Left ventricle myocardium inferior (tissue), 1 donor: ENCODE measurements at regions not wholly inside any gene's neighbourhood (a gene's known extent, or its start where the extent isn't known, plus 50 kb on each side); places are given as distances from the start of the nearest gene placed in this dataset.

Experiments used
- DNase-seq: peaks from one replicate; pipeline ENCODE4 v3.0.0-alpha.2; 2020
- H3K27ac ChIP-seq: fragments of 200-600 bp; replicated peaks from 2 replicates; pipeline ENCODE4 v1.8.0; 2021
- H3K27me3 ChIP-seq: fragments of 200-600 bp; 2 replicates; pipeline ENCODE4 v1.8.0; 2021; ENCODE audit warnings: low read depth
- H3K36me3 ChIP-seq: fragments of 200-600 bp; 2 replicates; pipeline ENCODE4 v1.8.0; 2021
- H3K4me1 ChIP-seq: fragments of 200-600 bp; 2 replicates; pipeline ENCODE4 v1.8.0; 2021
- H3K4me3 ChIP-seq: fragments of 200-600 bp; 2 replicates; pipeline ENCODE4 v1.8.0; 2021; ENCODE audit warnings: mild to moderate bottlenecking, moderate library complexity
- H3K9me3 ChIP-seq: fragments of 200-600 bp; replicated peaks from 2 replicates; pipeline ENCODE4 v1.8.0; 2021
- intact Hi-C: fragments of 100-400 bp; cut with micrococcal nuclease; formaldehyde crosslinking; loops from one replicate; pipeline ENCODE4 v1.11.0; 2022
- TF ChIP-seq, protein P1 (sequence below): fragments of 200-600 bp; IDR thresholded peaks from 2 replicates; pipeline ENCODE4 v1.8.0; 2021; ENCODE audit warnings: antibody characterized with exemption, mild to moderate bottlenecking, borderline replicate concordance
- donor health status: DM: no; HTN: yes; CAD: no; lungs with severe emphysema.

DNA sequence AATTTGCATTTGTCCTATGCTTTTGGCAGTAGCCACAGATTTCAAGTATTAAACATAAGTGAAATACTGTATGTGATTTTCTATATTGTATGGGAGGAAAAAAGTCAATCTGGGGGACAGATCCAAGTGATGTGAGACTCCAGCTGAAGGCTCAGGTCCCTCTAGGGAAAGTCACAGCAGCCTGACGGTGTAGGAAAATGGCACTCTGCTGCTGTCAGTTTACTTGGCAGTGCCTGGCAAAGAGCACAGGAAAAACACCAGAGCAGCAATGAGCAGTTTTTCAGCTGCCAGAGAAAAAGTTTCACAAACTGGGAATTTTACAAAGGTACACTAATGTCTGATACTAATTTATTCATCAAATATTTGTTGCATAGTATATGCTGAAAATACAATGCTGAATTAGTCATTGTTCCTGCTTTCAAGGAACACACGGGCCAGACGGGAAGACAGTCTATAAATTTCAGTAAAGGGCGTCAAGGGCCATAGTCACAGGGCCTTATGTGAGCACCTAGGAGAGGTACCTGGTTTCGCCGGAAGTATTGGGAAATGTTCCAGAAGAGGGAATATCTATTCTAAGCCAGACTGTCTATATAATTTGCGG lies 66.2 kb upstream of the SLC38A2 start:
- DNase-seq, result no peak

DNA sequence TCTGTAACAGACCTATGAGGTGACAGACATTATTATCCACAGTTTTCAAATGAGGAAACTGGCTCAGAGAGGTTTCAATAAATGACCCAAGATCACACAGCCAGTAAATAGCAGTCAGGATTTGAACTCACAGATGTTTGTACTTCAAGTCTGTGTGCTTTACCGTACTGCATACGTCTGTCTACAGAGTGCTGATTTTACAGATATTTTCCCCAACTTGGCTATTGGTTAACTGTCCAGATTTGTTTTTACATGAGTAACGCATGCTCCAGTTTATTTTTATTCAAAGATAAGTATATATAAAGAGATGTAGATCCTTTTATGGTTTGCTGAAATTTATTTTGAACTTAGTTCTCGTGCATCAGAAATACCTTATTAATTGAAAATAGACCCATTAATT lies 65.7 kb upstream of the SLC38A2 start:
- no peaks in the 10 kb centered on the region for H3K9me3 ChIP-seq
- intact Hi-C loops, result no loop called here
- H3K4me1 ChIP-seq, result peaks cover 10% of the 10 kb centered on the region
- no peak for DNase-seq
- H3K36me3 ChIP-seq, result no peaks in the 10 kb centered on the region
- no peak overlapping the region for H3K4me3 ChIP-seq
- no peaks in the 10 kb centered on the region for H3K27me3 ChIP-seq
- TF ChIP-seq, protein P1, sequence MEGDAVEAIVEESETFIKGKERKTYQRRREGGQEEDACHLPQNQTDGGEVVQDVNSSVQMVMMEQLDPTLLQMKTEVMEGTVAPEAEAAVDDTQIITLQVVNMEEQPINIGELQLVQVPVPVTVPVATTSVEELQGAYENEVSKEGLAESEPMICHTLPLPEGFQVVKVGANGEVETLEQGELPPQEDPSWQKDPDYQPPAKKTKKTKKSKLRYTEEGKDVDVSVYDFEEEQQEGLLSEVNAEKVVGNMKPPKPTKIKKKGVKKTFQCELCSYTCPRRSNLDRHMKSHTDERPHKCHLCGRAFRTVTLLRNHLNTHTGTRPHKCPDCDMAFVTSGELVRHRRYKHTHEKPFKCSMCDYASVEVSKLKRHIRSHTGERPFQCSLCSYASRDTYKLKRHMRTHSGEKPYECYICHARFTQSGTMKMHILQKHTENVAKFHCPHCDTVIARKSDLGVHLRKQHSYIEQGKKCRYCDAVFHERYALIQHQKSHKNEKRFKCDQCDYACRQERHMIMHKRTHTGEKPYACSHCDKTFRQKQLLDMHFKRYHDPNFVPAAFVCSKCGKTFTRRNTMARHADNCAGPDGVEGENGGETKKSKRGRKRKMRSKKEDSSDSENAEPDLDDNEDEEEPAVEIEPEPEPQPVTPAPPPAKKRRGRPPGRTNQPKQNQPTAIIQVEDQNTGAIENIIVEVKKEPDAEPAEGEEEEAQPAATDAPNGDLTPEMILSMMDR, result no peak
- H3K27ac ChIP-seq, result no peak overlapping the region

More for the DNA sequence above, 66.2 kb upstream of the SLC38A2 start:
- Histone ChIP-seq H3K27ac (no peak overlapping the region), H3K9me3 (no peaks in the 10 kb centered on the region), H3K4me3 (no peak overlapping the region), H3K4me1 (peaks cover 10% of the 10 kb centered on the region), H3K27me3 (no peaks in the 10 kb centered on the region), H3K36me3 (no peaks in the 10 kb centered on the region)
- TF ChIP-seq, protein P1, result no peak
- intact Hi-C loops, result no loop called here

DNA sequence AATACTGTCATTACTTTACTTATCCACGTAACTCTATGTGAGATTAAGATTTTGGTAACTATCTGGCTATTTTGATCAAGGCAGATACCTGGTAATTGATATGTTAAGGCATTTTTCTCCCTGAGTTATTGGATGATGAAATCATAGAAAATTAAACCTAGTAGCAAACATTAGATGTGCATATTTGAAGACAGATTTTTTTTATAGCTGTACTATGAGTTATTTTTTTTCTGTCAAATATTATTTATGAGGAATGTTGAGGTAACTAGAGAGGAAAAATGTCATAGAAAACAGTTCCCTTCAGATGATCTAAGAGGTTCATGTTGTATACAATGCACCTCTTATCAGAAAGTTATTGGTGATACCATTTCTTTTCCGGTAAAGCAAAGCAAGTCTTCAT lies 64.9 kb upstream of the SLC38A2 start:
- Histone ChIP-seq H3K27ac (no peak overlapping the region), H3K4me1 (peaks cover 17% of the 10 kb centered on the region), H3K36me3 (no peaks in the 10 kb centered on the region), H3K9me3 (no peaks in the 10 kb centered on the region), H3K27me3 (no peaks in the 10 kb centered on the region), H3K4me3 (no peak overlapping the region)
- DNase-seq, result no peak
- intact Hi-C loops, result no loop called here
- TF ChIP-seq, protein P1, result no peak

DNA sequence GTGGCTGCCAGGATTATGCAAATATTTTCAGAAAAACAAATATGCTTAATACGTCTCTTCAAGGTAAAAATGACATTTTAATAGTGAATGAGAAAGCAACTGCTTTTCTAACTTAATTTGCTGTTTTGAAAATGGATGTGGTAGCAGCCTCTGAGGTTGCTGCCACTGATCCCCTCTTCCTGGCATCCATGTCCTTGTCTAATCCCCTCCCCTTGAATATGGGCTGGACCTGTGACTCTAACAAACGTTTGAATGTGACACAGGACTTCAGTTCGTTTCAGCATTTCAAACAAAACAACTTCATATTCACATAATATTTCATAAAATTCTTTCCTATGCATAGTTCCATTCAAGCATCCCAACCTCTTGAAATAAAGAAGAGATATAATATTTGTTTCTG lies 64.2 kb upstream of the SLC38A2 start:
- intact Hi-C loops, result no loop called here
- H3K4me1 ChIP-seq, result peaks cover 24% of the 10 kb centered on the region
- H3K36me3 ChIP-seq, result no peaks in the 10 kb centered on the region
- no peak overlapping the region for H3K27ac ChIP-seq
- no peaks in the 10 kb centered on the region for H3K27me3 ChIP-seq
- H3K4me3 ChIP-seq, result no peak overlapping the region
- H3K9me3 ChIP-seq, result no peaks in the 10 kb centered on the region
- TF ChIP-seq, protein P1, result no peak
- no peak for DNase-seq

DNA sequence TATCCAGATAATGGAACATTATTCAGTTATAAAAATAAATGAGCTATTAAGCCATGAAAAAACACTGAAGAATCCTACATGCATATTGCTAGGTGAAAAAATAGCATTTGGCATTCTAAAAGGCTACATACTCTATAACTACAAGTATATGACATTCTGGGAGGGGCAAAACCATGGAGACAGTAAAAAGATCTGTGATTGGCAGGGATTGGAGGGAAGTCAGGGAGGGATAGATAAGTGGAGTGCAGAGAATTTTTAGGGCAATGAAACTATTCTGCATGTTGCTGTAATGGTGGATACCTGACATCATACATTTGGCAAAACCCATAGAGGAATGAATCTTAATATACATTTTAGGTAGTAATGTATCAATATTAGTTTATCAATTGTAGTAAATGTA lies 63.1 kb upstream of the SLC38A2 start:
- Histone ChIP-seq H3K9me3 (no peaks in the 10 kb centered on the region), H3K27me3 (no peaks in the 10 kb centered on the region), H3K4me1 (peaks cover 35% of the 10 kb centered on the region), H3K4me3 (no peak overlapping the region), H3K27ac (no peak overlapping the region), H3K36me3 (no peaks in the 10 kb centered on the region)
- intact Hi-C loops, result no loop called here
- no peak for DNase-seq
- TF ChIP-seq, protein P1, result no peak

DNA sequence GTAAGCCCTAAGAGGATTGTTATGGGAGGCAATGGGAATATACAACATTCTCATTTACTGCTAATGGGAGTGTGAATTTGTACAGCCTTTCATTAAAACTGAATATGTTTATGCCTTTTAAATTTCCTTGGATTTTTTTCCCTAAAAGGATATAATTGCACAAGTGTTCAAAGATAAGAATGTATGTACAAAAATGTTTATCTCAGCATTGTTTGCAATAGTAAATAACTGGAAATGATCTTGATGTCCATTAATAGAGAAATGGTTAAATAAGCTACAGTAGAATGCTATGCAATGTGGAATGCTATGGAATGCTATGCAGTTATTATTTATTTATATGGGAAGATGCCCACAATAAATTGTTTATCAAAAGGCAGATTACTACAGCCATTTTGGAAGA lies 62.5 kb upstream of the SLC38A2 start:
- Histone ChIP-seq H3K27me3 (no peaks in the 10 kb centered on the region), H3K4me3 (no peak overlapping the region), H3K36me3 (no peaks in the 10 kb centered on the region), H3K27ac (no peak overlapping the region), H3K9me3 (no peaks in the 10 kb centered on the region), H3K4me1 (peaks cover 41% of the 10 kb centered on the region)
- intact Hi-C loops, result no loop called here
- TF ChIP-seq, protein P1, result no peak
- no peak for DNase-seq
